Stimulated activated naive B cell treated with anti-CD40 and anti-IgM and Interleukin-4, amounts not matched to agents 10 μg/mL and 1 μg/mL and 100 μg/mL, for 72 hours (primary cell): ENCODE measurements at regions not wholly inside any gene's neighbourhood (a gene's known extent, or its start where the extent isn't known, plus 50 kb on each side); places are given as distances from the start of the nearest gene placed in this dataset.

Experiments
- ATAC-seq, 2 donors: fragments of 150-1000 bp; cut with Tn5 transposase; replicated peaks; 2 replicates each; pipeline ENCODE4 v1.10.0; 2021; ENCODE audit warnings: moderate library complexity in 1 of 2
- DNase-seq: peaks from one replicate; pipeline ENCODE4 v3.0.0; 2021
- H3K27ac Mint-ChIP-seq: one replicate; pipeline ENCODE4 v1.8.0; 2022; ENCODE audit warnings: mild to moderate bottlenecking, mixed read lengths
- H3K27me3 Mint-ChIP-seq, 2 donors: one replicate each; pipeline ENCODE4 v1.8.0; 2022; ENCODE audit warnings: mixed read lengths in 2 of 2
- H3K36me3 Mint-ChIP-seq, 2 donors: one replicate each; pipeline ENCODE4 v1.8.0; 2022; ENCODE audit warnings: mixed read lengths in 2 of 2, mild to moderate bottlenecking in 1 of 2
- H3K4me1 Mint-ChIP-seq, 2 donors: one replicate each; pipeline ENCODE4 v1.8.0; 2022; ENCODE audit warnings: mixed read lengths in 2 of 2, mild to moderate bottlenecking in 1 of 2
- H3K4me3 Mint-ChIP-seq, 2 donors: one replicate each; pipeline ENCODE4 v1.8.0; 2022; ENCODE audit warnings: mild to moderate bottlenecking in 2 of 2, mixed read lengths in 2 of 2, moderate library complexity in 1 of 2
- H3K9me3 Mint-ChIP-seq, 2 donors: one replicate each; pipeline ENCODE4 v1.8.0; 2022; ENCODE audit warnings: mixed read lengths in 2 of 2, mild to moderate bottlenecking in 1 of 2

- no peak overlapping the region for H3K27ac Mint-ChIP-seq
- no peaks in the 10 kb centered on the region for H3K27me3 Mint-ChIP-seq
- no peaks in the 10 kb centered on the region for H3K36me3 Mint-ChIP-seq
- peaks cover 0 to 2% of the 10 kb centered on the region in 2 donors for H3K9me3 Mint-ChIP-seq
- no peak for DNase-seq
- H3K4me1 Mint-ChIP-seq = no peaks in the 10 kb centered on the region
- no peak for ATAC-seq
- H3K4me3 Mint-ChIP-seq = no peak overlapping the region
Observed at GRCh38 chr18:71136487-71136886, 847.6 kb downstream of the SOCS6 start.

- ATAC-seq (no peak), DNase-seq (no peak)
- H3K27me3 Mint-ChIP-seq = no peaks in the 10 kb centered on the region
- no peaks in the 10 kb centered on the region for H3K36me3 Mint-ChIP-seq
- no peak overlapping the region for H3K4me3 Mint-ChIP-seq
- no peak overlapping the region for H3K27ac Mint-ChIP-seq
- no peaks in the 10 kb centered on the region for H3K4me1 Mint-ChIP-seq
- peaks cover 0 to 2% of the 10 kb centered on the region in 2 donors for H3K9me3 Mint-ChIP-seq
Observed at GRCh38 chr18:71134122-71134521, 845.3 kb downstream of the SOCS6 start.

GRCh38 chr18:71131918-71132317 is 843.1 kb downstream of the SOCS6 start:
- Mint-ChIP-seq H3K4me1 (no peaks in the 10 kb centered on the region), H3K36me3 (no peaks in the 10 kb centered on the region), H3K4me3 (no peak overlapping the region), H3K27ac (no peak overlapping the region), H3K9me3 (peaks cover 0 to 2% of the 10 kb centered on the region in 2 donors), H3K27me3 (no peaks in the 10 kb centered on the region)
- DNase-seq = no peak
- no peak for ATAC-seq

- no peak for ATAC-seq
- Mint-ChIP-seq H3K36me3 (no peaks in the 10 kb centered on the region), H3K27ac (no peak overlapping the region), H3K27me3 (no peaks in the 10 kb centered on the region), H3K9me3 (peaks cover 0 to 5% of the 10 kb centered on the region in 2 donors), H3K4me1 (no peaks in the 10 kb centered on the region), H3K4me3 (no peak overlapping the region)
- no peak for DNase-seq
Observed at GRCh38 chr18:71130351-71130750, 841.5 kb downstream of the SOCS6 start.

- ATAC-seq = no peak
- no peak overlapping the region for H3K4me3 Mint-ChIP-seq
- no peak overlapping the region for H3K27ac Mint-ChIP-seq
Observed at GRCh38 chr18:71125581-71125980, 836.7 kb downstream of the SOCS6 start.

GRCh38 chr18:71116535-71116934 is 827.7 kb downstream of the SOCS6 start:
- ATAC-seq (no peak), DNase-seq (no peak)
- H3K4me3 Mint-ChIP-seq = no peak overlapping the region
- H3K27ac Mint-ChIP-seq = no peak overlapping the region
- H3K4me1 Mint-ChIP-seq = no peaks in the 10 kb centered on the region
- H3K9me3 Mint-ChIP-seq = peaks cover 7 to 10% of the 10 kb centered on the region in 2 donors
- H3K27me3 Mint-ChIP-seq = no peaks in the 10 kb centered on the region
- H3K36me3 Mint-ChIP-seq = no peaks in the 10 kb centered on the region

More at GRCh38 chr18:71125581-71125980, 836.7 kb downstream of the SOCS6 start:
- H3K27me3 Mint-ChIP-seq = no peaks in the 10 kb centered on the region
- DNase-seq = no peak
- peaks cover 7 to 14% of the 10 kb centered on the region in 2 donors for H3K9me3 Mint-ChIP-seq
- H3K36me3 Mint-ChIP-seq = no peaks in the 10 kb centered on the region
- H3K4me1 Mint-ChIP-seq = no peaks in the 10 kb centered on the region

- Mint-ChIP-seq H3K36me3 (no peaks in the 10 kb centered on the region), H3K4me3 (no peak overlapping the region), H3K9me3 (peaks cover 0 to 3% of the 10 kb centered on the region in 2 donors), H3K4me1 (no peaks in the 10 kb centered on the region), H3K27ac (no peak overlapping the region), H3K27me3 (no peaks in the 10 kb centered on the region)
- DNase-seq (no peak), ATAC-seq (no peak)
Observed at GRCh38 chr18:71115261-71115660, 826.4 kb downstream of the SOCS6 start.

GRCh38 chr18:71114550-71115210 is 825.8 kb downstream of the SOCS6 start:
- ATAC-seq (no peak), DNase-seq (no peak)
- H3K4me1 Mint-ChIP-seq = no peaks in the 10 kb centered on the region
- no peaks in the 10 kb centered on the region for H3K36me3 Mint-ChIP-seq
- H3K9me3 Mint-ChIP-seq = peaks cover 0 to 3% of the 10 kb centered on the region in 2 donors
- H3K27me3 Mint-ChIP-seq = no peaks in the 10 kb centered on the region
- no peak overlapping the region for H3K27ac Mint-ChIP-seq
- H3K4me3 Mint-ChIP-seq = no peak overlapping the region

GRCh38 chr18:71107244-71107643 is 818.4 kb downstream of the SOCS6 start:
- Mint-ChIP-seq H3K27me3 (no peaks in the 10 kb centered on the region), H3K27ac (no peak overlapping the region), H3K9me3 (no peaks in the 10 kb centered on the region), H3K36me3 (no peaks in the 10 kb centered on the region), H3K4me3 (no peak overlapping the region), H3K4me1 (no peaks in the 10 kb centered on the region)
- ATAC-seq (no peak), DNase-seq (no peak)

- Mint-ChIP-seq H3K9me3 (no peaks in the 10 kb centered on the region), H3K27me3 (no peaks in the 10 kb centered on the region), H3K4me1 (no peaks in the 10 kb centered on the region), H3K27ac (no peak overlapping the region), H3K4me3 (no peak overlapping the region), H3K36me3 (no peaks in the 10 kb centered on the region)
- DNase-seq (no peak), ATAC-seq (no peak)
Observed at GRCh38 chr18:71106701-71107100, 817.9 kb downstream of the SOCS6 start.

- Mint-ChIP-seq H3K9me3 (no peaks in the 10 kb centered on the region), H3K4me1 (no peaks in the 10 kb centered on the region), H3K27ac (no peak overlapping the region), H3K36me3 (no peaks in the 10 kb centered on the region), H3K4me3 (no peak overlapping the region), H3K27me3 (no peaks in the 10 kb centered on the region)
- no peak for ATAC-seq
- no peak for DNase-seq
Observed at GRCh38 chr18:71105994-71106546, 817.2 kb downstream of the SOCS6 start.

- DNase-seq (no peak), ATAC-seq (no peak)
- H3K4me3 Mint-ChIP-seq = no peak overlapping the region
- no peaks in the 10 kb centered on the region for H3K27me3 Mint-ChIP-seq
- H3K9me3 Mint-ChIP-seq = no peaks in the 10 kb centered on the region
- H3K36me3 Mint-ChIP-seq = no peaks in the 10 kb centered on the region
- no peaks in the 10 kb centered on the region for H3K4me1 Mint-ChIP-seq
- H3K27ac Mint-ChIP-seq = no peak overlapping the region
Observed at GRCh38 chr18:71105078-71105819, 816.4 kb downstream of the SOCS6 start.

- DNase-seq = no peak
- Mint-ChIP-seq H3K27ac (no peak overlapping the region), H3K9me3 (peaks cover 0 to 3% of the 10 kb centered on the region in 2 donors), H3K4me1 (no peaks in the 10 kb centered on the region), H3K27me3 (no peaks in the 10 kb centered on the region), H3K4me3 (no peak overlapping the region), H3K36me3 (no peaks in the 10 kb centered on the region)
- no peak for ATAC-seq
Observed at GRCh38 chr18:71079606-71080005, 790.8 kb downstream of the SOCS6 start.

GRCh38 chr18:71077451-71077850 is 788.6 kb downstream of the SOCS6 start:
- no peak overlapping the region for H3K4me3 Mint-ChIP-seq
- no peak for DNase-seq

GRCh38 chr18:71075147-71075546 is 786.3 kb downstream of the SOCS6 start:
- ATAC-seq = no peak
- Mint-ChIP-seq H3K4me3 (no peak overlapping the region), H3K36me3 (no peaks in the 10 kb centered on the region), H3K27ac (no peak overlapping the region), H3K9me3 (peaks cover 0 to 2% of the 10 kb centered on the region in 2 donors), H3K27me3 (no peaks in the 10 kb centered on the region), H3K4me1 (no peaks in the 10 kb centered on the region)
- no peak for DNase-seq

More at GRCh38 chr18:71077451-71077850, 788.6 kb downstream of the SOCS6 start:
- Mint-ChIP-seq H3K27ac (no peak overlapping the region), H3K36me3 (no peaks in the 10 kb centered on the region), H3K4me1 (no peaks in the 10 kb centered on the region), H3K27me3 (no peaks in the 10 kb centered on the region), H3K9me3 (peaks cover 0 to 2% of the 10 kb centered on the region in 2 donors)
- no peak for ATAC-seq
